Ishikawa (cell line): ENCODE measurements at regions not wholly inside any gene's neighbourhood (a gene's known extent, or its start where the extent isn't known, plus 50 kb on each side); places are given as distances from the start of the nearest gene placed in this dataset.

Experiments used
- CEBPB ChIP-seq: IDR thresholded peaks from 2 replicates; pipeline ENCODE4 v1.6.1; 2012
- CREB1 ChIP-seq: IDR thresholded peaks from 2 replicates; pipeline ENCODE4 v1.6.1; 2012; ENCODE audit warnings: low read depth
- EGR1 ChIP-seq: IDR thresholded peaks from 2 replicates; pipeline ENCODE4 v1.6.1; 2012
- EP300 ChIP-seq: IDR thresholded peaks from 2 replicates; pipeline ENCODE4 v1.6.1; 2012; ENCODE audit warnings: borderline replicate concordance
- FOXM1 ChIP-seq: IDR thresholded peaks from 2 replicates; pipeline ENCODE4 v1.6.1; 2012; ENCODE audit warnings: low read depth, borderline replicate concordance
- MAX ChIP-seq: IDR thresholded peaks from 2 replicates; pipeline ENCODE4 v1.6.1; 2012
- NFIC ChIP-seq: IDR thresholded peaks from 2 replicates; pipeline ENCODE4 v1.6.1; 2012
- RAD21 ChIP-seq: IDR thresholded peaks from 2 replicates; pipeline ENCODE4 v1.6.1; 2012; ENCODE audit warnings: low read depth
- REST ChIP-seq: IDR thresholded peaks from 2 replicates; pipeline ENCODE4 v1.6.1; 2012; ENCODE audit warnings: low read depth, mild to moderate bottlenecking
- TAF1 ChIP-seq: IDR thresholded peaks from 2 replicates; pipeline ENCODE4 v1.6.1; 2012; ENCODE audit warnings: low read depth, mild to moderate bottlenecking
- TCF12 ChIP-seq: IDR thresholded peaks from 2 replicates; pipeline ENCODE4 v1.6.1; 2012; ENCODE audit warnings: low read depth
- TEAD4 ChIP-seq: IDR thresholded peaks from 2 replicates; pipeline ENCODE4 v1.6.1; 2012
- USF1 ChIP-seq: IDR thresholded peaks from 2 replicates; pipeline ENCODE4 v1.6.1; 2012
- YY1 ChIP-seq: IDR thresholded peaks from 2 replicates; pipeline ENCODE4 v1.6.1; 2012; ENCODE audit warnings: low read depth
- ZBTB7A ChIP-seq: IDR thresholded peaks from 2 replicates; pipeline ENCODE4 v1.6.1; 2012; ENCODE audit warnings: low read depth

- TF ChIP-seq MAX (no peak), EGR1 (no peak), CREB1 (no peak), EP300 (no peak), TCF12 (no peak), TEAD4 (no peak), YY1 (no peak), TAF1 (no peak), CEBPB (no peak), REST (no peak), USF1 (no peak), FOXM1 (no peak), NFIC (no peak), RAD21 (no peak), ZBTB7A (no peak)
These were observed 686.1 kb downstream of the KCNJ3 start for GRCh38 chr2:155384555-155385123.

- TF ChIP-seq MAX = no peak
- no peak for TF ChIP-seq USF1
- no peak for TF ChIP-seq CREB1
- TF ChIP-seq CEBPB = no peak
- no peak for TF ChIP-seq TCF12
These were observed 684.3 kb downstream of the KCNJ3 start for GRCh38 chr2:155382776-155383175.

GRCh38 chr2:155381436-155381835 is 682.9 kb downstream of the KCNJ3 start:
- TF ChIP-seq NFIC = no peak
- no peak for TF ChIP-seq TAF1
- TF ChIP-seq RAD21 = no peak
- TF ChIP-seq CEBPB = no peak

- TF ChIP-seq RAD21 (no peak), MAX (no peak), NFIC (no peak), TCF12 (no peak), CREB1 (no peak), TEAD4 (no peak), CEBPB (no peak), ZBTB7A (no peak), REST (no peak), FOXM1 (no peak), TAF1 (no peak), USF1 (no peak), EP300 (no peak), EGR1 (no peak), YY1 (no peak)
These were observed 681.0 kb downstream of the KCNJ3 start for GRCh38 chr2:155379494-155379893.

- TF ChIP-seq USF1 (no peak), MAX (no peak), YY1 (no peak), REST (no peak), CEBPB (no peak), TCF12 (no peak), NFIC (no peak), FOXM1 (no peak), ZBTB7A (no peak), CREB1 (no peak), TAF1 (no peak), TEAD4 (no peak), EGR1 (no peak), EP300 (no peak), RAD21 (no peak)
These were observed 679.5 kb downstream of the KCNJ3 start for GRCh38 chr2:155377931-155378444.
